HFF-Myc (cell line): ENCODE measurements at regions not wholly inside any gene's neighbourhood (a gene's known extent, or its start where the extent isn't known, plus 50 kb on each side); places are given as distances from the start of the nearest gene placed in this dataset.
"Not testable (repeated sequence)": the region's sequence is repeated elsewhere in the genome, so short reads cannot be mapped to it uniquely, and the experiment has no call there.

Experiments used
- DNase-seq: peaks from one replicate; pipeline ENCODE4 v3.0.0-alpha.2; 2011; ENCODE audit warnings: low read depth; ENCODE audit errors: extremely low read depth
- H3K4me3 ChIP-seq: replicated peaks from 2 replicates; pipeline ENCODE4 v1.5.1; 2011; ENCODE audit warnings: low read depth, mild to moderate bottlenecking, control low read depth, low read length
- TF ChIP-seq, protein P1 (sequence below): IDR thresholded peaks from 2 replicates; pipeline ENCODE4 v1.5.1; 2012; ENCODE audit warnings: mild to moderate bottlenecking, low read depth, low read length, control low read depth; ENCODE audit errors: missing control alignments

DNA sequence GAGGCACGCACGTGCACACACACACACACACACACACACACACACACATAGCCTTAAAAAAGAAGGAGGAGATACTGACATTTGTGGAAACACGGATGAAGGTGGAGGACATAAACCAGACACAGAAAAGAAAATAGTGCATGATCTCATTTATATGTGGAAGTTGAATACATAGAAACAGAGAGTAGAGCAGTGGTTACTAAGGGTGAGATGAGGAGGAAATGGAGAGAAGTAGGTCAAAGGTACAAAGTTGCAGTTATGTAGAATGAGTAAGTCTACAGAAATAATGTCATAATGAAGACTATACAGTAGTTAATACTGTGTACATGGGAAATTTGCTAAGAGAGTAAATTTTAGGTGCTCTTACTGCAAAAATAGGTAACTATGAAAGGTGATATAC lies 412.2 kb upstream of the CDH9 start:
- TF ChIP-seq, protein P1, sequence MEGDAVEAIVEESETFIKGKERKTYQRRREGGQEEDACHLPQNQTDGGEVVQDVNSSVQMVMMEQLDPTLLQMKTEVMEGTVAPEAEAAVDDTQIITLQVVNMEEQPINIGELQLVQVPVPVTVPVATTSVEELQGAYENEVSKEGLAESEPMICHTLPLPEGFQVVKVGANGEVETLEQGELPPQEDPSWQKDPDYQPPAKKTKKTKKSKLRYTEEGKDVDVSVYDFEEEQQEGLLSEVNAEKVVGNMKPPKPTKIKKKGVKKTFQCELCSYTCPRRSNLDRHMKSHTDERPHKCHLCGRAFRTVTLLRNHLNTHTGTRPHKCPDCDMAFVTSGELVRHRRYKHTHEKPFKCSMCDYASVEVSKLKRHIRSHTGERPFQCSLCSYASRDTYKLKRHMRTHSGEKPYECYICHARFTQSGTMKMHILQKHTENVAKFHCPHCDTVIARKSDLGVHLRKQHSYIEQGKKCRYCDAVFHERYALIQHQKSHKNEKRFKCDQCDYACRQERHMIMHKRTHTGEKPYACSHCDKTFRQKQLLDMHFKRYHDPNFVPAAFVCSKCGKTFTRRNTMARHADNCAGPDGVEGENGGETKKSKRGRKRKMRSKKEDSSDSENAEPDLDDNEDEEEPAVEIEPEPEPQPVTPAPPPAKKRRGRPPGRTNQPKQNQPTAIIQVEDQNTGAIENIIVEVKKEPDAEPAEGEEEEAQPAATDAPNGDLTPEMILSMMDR: no peak
- no peak for DNase-seq
- no peak overlapping the region for H3K4me3 ChIP-seq

- not testable (repeated sequence) for DNase-seq, H3K4me3 ChIP-seq
Measured at GRCh38 chr5:27439383-27439782, 401.0 kb upstream of the CDH9 start.

DNA sequence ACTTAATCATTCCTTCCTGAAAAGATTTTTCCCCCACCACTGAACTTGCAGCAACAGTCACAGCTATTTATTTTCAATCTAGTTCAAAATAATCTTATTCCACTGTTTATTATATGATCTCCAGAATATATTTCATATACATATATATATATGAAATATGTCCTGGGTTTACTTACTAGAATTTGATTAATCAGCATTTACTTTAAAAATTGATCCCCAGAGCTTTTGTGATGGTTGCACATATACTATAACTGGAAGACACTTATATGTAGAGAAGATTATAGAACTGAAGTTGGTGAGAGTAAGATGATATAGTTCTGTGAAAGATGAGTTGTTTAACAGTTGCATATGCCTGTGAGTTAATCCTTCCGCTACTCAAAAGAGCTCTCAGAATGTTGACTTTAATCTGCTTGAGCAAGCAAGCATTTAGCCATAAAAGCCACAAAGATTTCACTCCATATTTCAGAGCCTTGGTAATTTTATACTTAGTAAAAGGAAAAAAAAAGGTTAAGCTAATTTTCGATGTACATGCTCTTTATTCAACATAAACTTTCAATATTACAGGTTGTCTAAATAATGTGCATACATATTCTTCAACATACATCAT lies 399.3 kb upstream of the CDH9 start:
- H3K4me3 ChIP-seq: no peak overlapping the region
- TF ChIP-seq, protein P1: no peak
- DNase-seq: no peak

DNA sequence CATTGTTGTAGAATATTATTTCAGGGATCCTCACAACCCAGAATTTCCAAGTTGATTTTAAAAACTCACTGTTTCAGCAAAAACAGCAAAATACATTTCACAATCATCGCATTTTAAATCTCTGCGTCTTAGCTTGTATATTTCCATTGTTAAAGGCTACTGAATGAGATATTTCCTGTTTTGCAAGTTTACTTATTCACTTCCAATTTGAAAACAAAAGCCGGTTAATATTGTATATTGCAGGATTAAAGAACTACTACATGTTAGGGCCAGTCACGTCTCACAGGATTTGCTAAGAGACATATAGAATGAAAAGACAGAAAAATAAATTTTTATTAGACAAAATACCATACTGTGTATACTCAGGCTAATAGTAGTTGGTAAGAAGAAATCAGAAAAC lies 395.9 kb upstream of the CDH9 start:
- H3K4me3 ChIP-seq: no peak overlapping the region
- DNase-seq: no peak
- TF ChIP-seq, protein P1: no peak

- no peak overlapping the region for H3K4me3 ChIP-seq
- no peak for DNase-seq
- TF ChIP-seq, protein P1: no peak
Measured at GRCh38 chr5:27414099-27414498, 375.7 kb upstream of the CDH9 start.

GRCh38 chr5:27412384-27412783 lies 374.0 kb upstream of the CDH9 start:
- DNase-seq: no peak
- H3K4me3 ChIP-seq: no peak overlapping the region
- TF ChIP-seq, protein P1: no peak

GRCh38 chr5:27406020-27406419 lies 367.6 kb upstream of the CDH9 start:
- H3K4me3 ChIP-seq: no peak overlapping the region
- DNase-seq: no peak
- TF ChIP-seq, protein P1: no peak
